IMR-90 (cell line): ENCODE measurements at regions not wholly inside any gene's neighbourhood (a gene's known extent, or its start where the extent isn't known, plus 50 kb on each side); places are given as distances from the start of the nearest gene placed in this dataset.

Experiments
- ATAC-seq: fragments of 200-7000 bp; cut with Tn5 transposase; 2 replicates; pipeline ENCODE4 v1.9.1; 2020; ENCODE audit warnings: low read depth, mild to moderate bottlenecking, moderate library complexity
- BruUV-seq: library from RNA; stranded (reverse); fragments of 400-500 nt; replicated peaks from 2 replicates; lab custom pipeline; 2021; lab: Mats Ljungman, UMichigan
- CTCF ChIA-PET: fragments of 300-600 bp; formaldehyde crosslinking; extraction: SDS; loops from one replicate; lab custom pipeline; 2021; ENCODE audit warnings: antibody characterized with exemption; lab: Yijun Ruan, JAX
- POLR2A ChIA-PET: fragments of 300-600 bp; sonication (Branson Sonifier 250); formaldehyde crosslinking; loops from one replicate; lab custom pipeline; 2022; ENCODE audit warnings: antibody characterized with exemption; ENCODE audit not compliant: unreplicated experiment; lab: Charles Lee
- DNase-seq: peaks from one replicate; pipeline ENCODE4 v3.0.0; 2013
- H2AFZ ChIP-seq: replicated peaks from 2 replicates; pipeline ENCODE3; 2013; ENCODE audit warnings: low read length, mild to moderate bottlenecking; ENCODE audit not compliant: poor library complexity
- H2AK5ac ChIP-seq: 2 replicates; pipeline ENCODE4 v1.6.1; 2013; ENCODE audit warnings: low read depth, low read length, inconsistent platforms
- H2AK9ac ChIP-seq: replicated peaks from 2 replicates; pipeline ENCODE3; 2013; ENCODE audit warnings: mild to moderate bottlenecking, low read depth, low read length, moderate library complexity; ENCODE audit not compliant: poor library complexity
- H2BK120ac ChIP-seq: 2 replicates; pipeline ENCODE4 v1.6.1; 2013; ENCODE audit warnings: low read depth, low read length, inconsistent platforms
- H2BK15ac ChIP-seq: 3 replicates; pipeline ENCODE4 v1.6.1; 2013; ENCODE audit warnings: low read depth, low read length, inconsistent platforms
- H2BK20ac ChIP-seq: 2 replicates; pipeline ENCODE4 v1.6.1; 2013; ENCODE audit warnings: low read depth, mild to moderate bottlenecking, inconsistent platforms, low read length, moderate library complexity
- H2BK5ac ChIP-seq: 2 replicates; pipeline ENCODE4 v1.6.1; 2013; ENCODE audit warnings: mild to moderate bottlenecking, low read depth, low read length, inconsistent platforms; ENCODE audit not compliant: poor library complexity, severe bottlenecking
- H3K14ac ChIP-seq: replicated peaks from 2 replicates; pipeline ENCODE4 v1.6.1; 2013; ENCODE audit warnings: low read depth, low read length, inconsistent platforms
- H3K18ac ChIP-seq: 2 replicates; pipeline ENCODE4 v1.6.1; 2013; ENCODE audit warnings: low read depth, low read length, control low read depth
- H3K23ac ChIP-seq: 2 replicates; pipeline ENCODE4 v1.6.1; 2013; ENCODE audit warnings: low read depth, low read length, inconsistent platforms
- H3K27ac ChIP-seq: 2 replicates; pipeline ENCODE4 v1.5.1; 2013; ENCODE audit warnings: mild to moderate bottlenecking, control low read depth, low read length; ENCODE audit not compliant: insufficient read depth
- H3K27me3 ChIP-seq: 2 replicates; pipeline ENCODE4 v1.6.1; 2013; ENCODE audit warnings: low read length; ENCODE audit not compliant: control insufficient read depth, insufficient read depth
- H3K36me3 ChIP-seq: 2 replicates; pipeline ENCODE4 v1.6.1; 2013; ENCODE audit warnings: low read length, mixed read lengths; ENCODE audit not compliant: control insufficient read depth, insufficient read depth
- H3K4ac ChIP-seq: 2 replicates; pipeline ENCODE4 v1.6.1; 2013; ENCODE audit warnings: low read depth, low read length, inconsistent platforms
- H3K4me1 ChIP-seq: 2 replicates; pipeline ENCODE4 v1.6.1; 2013; ENCODE audit warnings: low read length, mixed read lengths; ENCODE audit not compliant: control insufficient read depth, insufficient read depth
- H3K4me2 ChIP-seq: 2 replicates; pipeline ENCODE4 v1.6.1; 2013; ENCODE audit warnings: low read depth, mild to moderate bottlenecking, control low read depth, low read length, moderate library complexity
- H3K4me3 ChIP-seq: 2 replicates; pipeline ENCODE4 v1.5.1; 2013; ENCODE audit warnings: low read depth, mild to moderate bottlenecking, control low read depth, low read length, moderate library complexity; ENCODE audit not compliant: insufficient read depth
- H3K56ac ChIP-seq: 2 replicates; pipeline ENCODE4 v1.6.1; 2013; ENCODE audit warnings: low read length, inconsistent platforms; ENCODE audit not compliant: insufficient read depth; ENCODE audit errors: extremely low read depth
- H3K79me1 ChIP-seq, 2 experiments: 2 replicates each; pipeline ENCODE4 v1.6.1; 2013; ENCODE audit warnings: low read length in 2 of 2, inconsistent platforms in 1 of 2, low read depth in 1 of 2
- H3K9ac ChIP-seq: 2 replicates; pipeline ENCODE4 v1.6.1; 2013; ENCODE audit warnings: low read depth, low read length, control low read depth
- H3K9me1 ChIP-seq: 2 replicates; pipeline ENCODE4 v1.6.1; 2013; ENCODE audit warnings: low read length, inconsistent platforms; ENCODE audit not compliant: insufficient read depth
- H3K9me3 ChIP-seq: 2 replicates; pipeline ENCODE4 v1.6.1; 2013; ENCODE audit warnings: low read length; ENCODE audit not compliant: control insufficient read depth, insufficient read depth
- H4K20me1 ChIP-seq: 2 replicates; pipeline ENCODE4 v1.6.1; 2013; ENCODE audit warnings: low read length, inconsistent platforms; ENCODE audit not compliant: insufficient read depth
- H4K5ac ChIP-seq: 2 replicates; pipeline ENCODE4 v1.6.1; 2013; ENCODE audit warnings: mild to moderate bottlenecking, low read depth, low read length, control low read depth
- H4K8ac ChIP-seq, 2 experiments: 2 replicates each; pipeline ENCODE4 v1.6.1; 2013; ENCODE audit warnings: low read depth in 2 of 2, low read length in 2 of 2, control low read depth in 1 of 2, inconsistent platforms in 1 of 2
- H4K91ac ChIP-seq: 2 replicates; pipeline ENCODE4 v1.6.1; 2013; ENCODE audit warnings: low read depth, low read length, inconsistent platforms; ENCODE audit not compliant: insufficient read depth
- BHLHE40 ChIP-seq: fragments of 150-350 bp; IDR thresholded peaks from 2 replicates; pipeline ENCODE4 v1.6.1; 2016; ENCODE audit warnings: mild to moderate bottlenecking, low read depth, low read length
- CEBPB ChIP-seq: IDR thresholded peaks from 2 replicates; pipeline ENCODE4 v1.6.1; 2012; ENCODE audit warnings: low read depth, low read length, improper control_type of control experiment
- FOS ChIP-seq: fragments of 150-350 bp; IDR thresholded peaks from 2 replicates; pipeline ENCODE4 v1.6.1; 2016; ENCODE audit warnings: low read depth, low read length
- MAFK ChIP-seq: IDR thresholded peaks from 2 replicates; pipeline ENCODE4 v1.6.1; 2012; ENCODE audit warnings: low read depth, low read length, improper control_type of control experiment
- MAZ ChIP-seq: IDR thresholded peaks from 2 replicates; pipeline ENCODE4 v1.6.1; 2012; ENCODE audit warnings: low read depth, mild to moderate bottlenecking, low read length, improper control_type of control experiment, moderate library complexity, borderline replicate concordance
- MXI1 ChIP-seq: IDR thresholded peaks from 2 replicates; pipeline ENCODE4 v1.6.1; 2012; ENCODE audit warnings: low read depth, mild to moderate bottlenecking, low read length, moderate library complexity, borderline replicate concordance
- NFE2L2 ChIP-seq: fragments of 150-350 bp; IDR thresholded peaks from 2 replicates; pipeline ENCODE4 v1.6.1; 2016; ENCODE audit warnings: low read depth, mild to moderate bottlenecking, low read length
- POLR2A ChIP-seq: IDR thresholded peaks from 2 replicates; pipeline ENCODE4 v1.6.1; 2012; ENCODE audit warnings: mild to moderate bottlenecking, low read depth, low read length
- RAD21 ChIP-seq: IDR thresholded peaks from 2 replicates; pipeline ENCODE4 v1.6.1; 2012; ENCODE audit warnings: low read length, improper control_type of control experiment
- RFX5 ChIP-seq: IDR thresholded peaks from 2 replicates; pipeline ENCODE4 v1.8.0; 2012; ENCODE audit warnings: low read depth, mild to moderate bottlenecking, low read length, moderate library complexity
- SMC3 ChIP-seq: fragments of 150-350 bp; IDR thresholded peaks from 2 replicates; pipeline ENCODE4 v1.6.1; 2016; ENCODE audit warnings: low read depth, mild to moderate bottlenecking, antibody characterized with exemption, low read length, moderate library complexity
- WGBS, 2 experiments: methylation state at CpG; one replicate each; pipeline versions ENCODE4 v1.1.5 to v1.1.7; 2013; ENCODE audit warnings: missing lambda C conversion rate in 2 of 2; ENCODE audit not compliant: insufficient read length in 1 of 2; ENCODE audit errors: extremely low coverage in 2 of 2; 5-methylcytosine and 5-hydroxymethylcytosine counted together
- dilution Hi-C: fragments of 300-500 bp; cut with HindIII; formaldehyde crosslinking; loops from one replicate; pipeline ENCODE4 v1.14.3; 2018; ENCODE audit warnings: low sequenced_read_pairs; ENCODE audit not compliant: unreplicated experiment
- in situ Hi-C: fragments of 300-500 bp; cut with MboI; formaldehyde crosslinking; loops from 3 replicates; pipeline ENCODE4 v1.14.3; 2019; ENCODE audit warnings: low sequenced_read_pairs, inconsistent platforms, mixed read lengths
- intact Hi-C: fragments of 100-400 bp; cut with micrococcal nuclease; formaldehyde crosslinking; loops from 2 replicates; pipeline ENCODE4 v1.10.0; 2022
- TF ChIP-seq, protein P1 (sequence below): fragments of 150-350 bp; IDR thresholded peaks from 2 replicates; pipeline ENCODE4 v1.6.1; 2017; ENCODE audit warnings: mild to moderate bottlenecking, antibody characterized with exemption, low read length, low read depth
- TF ChIP-seq, protein P2 (sequence below): conservative IDR thresholded peaks from 2 replicates; pipeline ENCODE4 v1.5.1; 2012; ENCODE audit warnings: mild to moderate bottlenecking, low read depth, low read length, improper control_type of control experiment

DNA sequence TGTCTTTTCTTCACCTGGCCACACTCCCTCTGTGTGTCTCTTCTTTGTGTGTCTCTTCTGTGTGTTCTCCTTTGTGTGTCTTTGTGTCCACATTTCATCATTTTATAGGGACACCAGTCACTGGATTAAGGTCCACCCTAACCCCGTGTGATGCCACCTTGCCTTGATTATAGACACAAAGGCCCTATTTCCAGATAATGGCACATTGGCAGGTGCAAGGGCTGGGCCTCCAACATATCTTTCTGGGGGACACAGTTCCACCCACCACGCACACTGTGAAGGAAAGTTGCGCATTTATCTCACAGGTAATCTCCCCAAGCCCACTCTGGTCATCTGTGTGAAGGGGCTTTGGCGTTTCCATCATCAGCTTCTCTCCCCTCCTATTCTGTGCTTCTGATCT lies 334.6 kb upstream of the IRX1 start:
- H3K4me1 ChIP-seq = no peaks in the 10 kb centered on the region
- H3K4ac ChIP-seq = no peak overlapping the region
- no peak overlapping the region for H4K5ac ChIP-seq
- no peaks in the 10 kb centered on the region for H3K36me3 ChIP-seq
- no peak overlapping the region for H2AFZ ChIP-seq
- H2BK20ac ChIP-seq = no peak overlapping the region
- H2AK5ac ChIP-seq = no peak overlapping the region
- H3K27ac ChIP-seq = no peak overlapping the region
- no peak overlapping the region for H3K56ac ChIP-seq
- no peak overlapping the region for H4K91ac ChIP-seq
- peaks cover 26% of the 10 kb centered on the region for H3K9me3 ChIP-seq
- no peak overlapping the region for H2AK9ac ChIP-seq
- ChIA-PET CTCF (no interaction called here), POLR2A (no interaction called here)
- TF ChIP-seq MAZ (no peak), BHLHE40 (no peak), MXI1 (no peak), NFE2L2 (no peak), CEBPB (no peak), SMC3 (no peak), RFX5 (no peak), POLR2A (no peak), RAD21 (no peak), FOS (no peak), MAFK (no peak)
- TF ChIP-seq, protein P1, sequence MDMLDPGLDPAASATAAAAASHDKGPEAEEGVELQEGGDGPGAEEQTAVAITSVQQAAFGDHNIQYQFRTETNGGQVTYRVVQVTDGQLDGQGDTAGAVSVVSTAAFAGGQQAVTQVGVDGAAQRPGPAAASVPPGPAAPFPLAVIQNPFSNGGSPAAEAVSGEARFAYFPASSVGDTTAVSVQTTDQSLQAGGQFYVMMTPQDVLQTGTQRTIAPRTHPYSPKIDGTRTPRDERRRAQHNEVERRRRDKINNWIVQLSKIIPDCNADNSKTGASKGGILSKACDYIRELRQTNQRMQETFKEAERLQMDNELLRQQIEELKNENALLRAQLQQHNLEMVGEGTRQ = no peak
- TF ChIP-seq, protein P2, sequence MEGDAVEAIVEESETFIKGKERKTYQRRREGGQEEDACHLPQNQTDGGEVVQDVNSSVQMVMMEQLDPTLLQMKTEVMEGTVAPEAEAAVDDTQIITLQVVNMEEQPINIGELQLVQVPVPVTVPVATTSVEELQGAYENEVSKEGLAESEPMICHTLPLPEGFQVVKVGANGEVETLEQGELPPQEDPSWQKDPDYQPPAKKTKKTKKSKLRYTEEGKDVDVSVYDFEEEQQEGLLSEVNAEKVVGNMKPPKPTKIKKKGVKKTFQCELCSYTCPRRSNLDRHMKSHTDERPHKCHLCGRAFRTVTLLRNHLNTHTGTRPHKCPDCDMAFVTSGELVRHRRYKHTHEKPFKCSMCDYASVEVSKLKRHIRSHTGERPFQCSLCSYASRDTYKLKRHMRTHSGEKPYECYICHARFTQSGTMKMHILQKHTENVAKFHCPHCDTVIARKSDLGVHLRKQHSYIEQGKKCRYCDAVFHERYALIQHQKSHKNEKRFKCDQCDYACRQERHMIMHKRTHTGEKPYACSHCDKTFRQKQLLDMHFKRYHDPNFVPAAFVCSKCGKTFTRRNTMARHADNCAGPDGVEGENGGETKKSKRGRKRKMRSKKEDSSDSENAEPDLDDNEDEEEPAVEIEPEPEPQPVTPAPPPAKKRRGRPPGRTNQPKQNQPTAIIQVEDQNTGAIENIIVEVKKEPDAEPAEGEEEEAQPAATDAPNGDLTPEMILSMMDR = no peak
- ATAC-seq (no peak), DNase-seq (no peak)
- in situ Hi-C loops (no loop called here), intact Hi-C loops (no loop called here), dilution Hi-C loops (no loop called here)
- WGBS, 2 experiments = no CpG with 5 or more reads among the region's 4 CpGs
- H3K9me1 ChIP-seq = no peaks in the 10 kb centered on the region
- H3K79me1 ChIP-seq = no peaks in the 10 kb centered on the region
- H3K23ac ChIP-seq = no peak overlapping the region
- no peak overlapping the region for H3K4me3 ChIP-seq
- no peak overlapping the region for H3K4me2 ChIP-seq
- H3K14ac ChIP-seq = no peak overlapping the region
- no peaks in the 10 kb centered on the region for H4K20me1 ChIP-seq
- H3K9ac ChIP-seq = no peak overlapping the region
- no peak overlapping the region for H2BK5ac ChIP-seq
- H3K18ac ChIP-seq = no peak overlapping the region
- H2BK120ac ChIP-seq = no peak overlapping the region
- H2BK15ac ChIP-seq = no peak overlapping the region
- H3K27me3 ChIP-seq = no peaks in the 10 kb centered on the region
- BruUV-seq = no TSS peak
- no peak overlapping the region for H4K8ac ChIP-seq
